Gastrocnemius medialis (tissue), 4 donors: ENCODE measurements at regions not wholly inside any gene's neighbourhood (a gene's known extent, or its start where the extent isn't known, plus 50 kb on each side); places are given as distances from the start of the nearest gene placed in this dataset.

Source experiments
- CTCF ChIP-seq, 5 experiments: fragments of 450-650 bp in 3 of 5; fragments of 200-600 bp in 2 of 5; sonication (generic) in 2 of 5; IDR thresholded peaks in 4 of 5; conservative IDR thresholded peaks in 1 of 5; 1 replicate in 4 of 5; 2 replicates in 1 of 5; pipeline ENCODE4 v1.5.1; 2016 to 2019; ENCODE audit warnings: antibody characterized with exemption in 5 of 5, mild to moderate bottlenecking in 3 of 5, moderate library complexity in 3 of 5
- POLR2A ChIP-seq, 2 donors: fragments of 450-650 bp; IDR thresholded peaks; one replicate each; pipeline ENCODE4 v1.6.1; 2017; ENCODE audit warnings: antibody characterized with exemption in 2 of 2, mild to moderate bottlenecking in 2 of 2, moderate library complexity in 2 of 2

GRCh38 chr3:152558386-152558785 is 276.5 kb upstream of the P2RY1 start:
- TF ChIP-seq CTCF (IDR thresholded peaks at IDR 0.05 in 4 of 5, conservative IDR thresholded peaks at IDR 0.05 in 1 of 5) (no peak), POLR2A (IDR thresholded peaks at IDR 0.05) (no peak)
